Astrocyte (in vitro differentiated cells and primary cell): ENCODE measurements at regions not wholly inside any gene's neighbourhood (a gene's known extent, or its start where the extent isn't known, plus 50 kb on each side); places are given as distances from the start of the nearest gene placed in this dataset.
A peak's percentile ranks its signal among the peaks of the same experiment; 100 is the strongest.

Source experiments
- DNase-seq: peaks from one replicate; pipeline ENCODE4 v3.0.0-alpha.2; 2010; ENCODE audit warnings: low read depth
- FAIRE-seq: peaks from 2 replicates; lab custom pipeline; 2011; peaks lifted over from hg19 to GRCh38; lab: Jason Lieb, UNC
- H2AFZ ChIP-seq: 2 replicates; pipeline ENCODE4 v1.6.0; 2012; ENCODE audit warnings: low read depth, low read length, inconsistent platforms
- H3K27ac ChIP-seq: 2 replicates; pipeline ENCODE4 v1.5.1; 2011; ENCODE audit warnings: low read depth, low read length, inconsistent platforms
- H3K27me3 ChIP-seq: 2 replicates; pipeline ENCODE4 v1.6.0; 2011; ENCODE audit warnings: low read length, inconsistent platforms; ENCODE audit not compliant: insufficient read depth
- H3K36me3 ChIP-seq: 2 replicates; pipeline ENCODE4 v1.5.1; 2011; ENCODE audit warnings: low read length, inconsistent platforms; ENCODE audit not compliant: insufficient read depth
- H3K4me1 ChIP-seq: 2 replicates; pipeline ENCODE4 v1.5.1; 2011; ENCODE audit warnings: low read length, inconsistent platforms; ENCODE audit not compliant: insufficient read depth
- H3K4me2 ChIP-seq: 2 replicates; pipeline ENCODE4 v1.6.0; 2012; ENCODE audit warnings: low read length, inconsistent platforms
- H3K4me3 ChIP-seq: 2 replicates; pipeline ENCODE4 v1.5.1; 2011; ENCODE audit warnings: low read depth, mild to moderate bottlenecking, low read length, inconsistent platforms; ENCODE audit not compliant: insufficient read depth
- H3K79me2 ChIP-seq: 2 replicates; pipeline ENCODE4 v1.6.0; 2012; ENCODE audit warnings: mild to moderate bottlenecking, low read length, inconsistent platforms; ENCODE audit not compliant: insufficient read depth
- H3K9ac ChIP-seq: 2 replicates; pipeline ENCODE4 v1.6.0; 2012; ENCODE audit warnings: mild to moderate bottlenecking, low read length, inconsistent platforms
- H3K9me3 ChIP-seq: 2 replicates; pipeline ENCODE4 v1.5.1; 2012; ENCODE audit warnings: low read depth, mild to moderate bottlenecking, low read length, inconsistent platforms; ENCODE audit not compliant: insufficient read depth
- H4K20me1 ChIP-seq: 2 replicates; pipeline ENCODE4 v1.6.0; 2012; ENCODE audit warnings: low read length, inconsistent platforms; ENCODE audit not compliant: insufficient read depth
- H3K27ac Mint-ChIP-seq: one replicate; pipeline ENCODE4 v1.8.0; 2021; ENCODE audit warnings: mild to moderate bottlenecking, mixed read lengths; ENCODE audit not compliant: unreplicated experiment
- H3K27me3 Mint-ChIP-seq: one replicate; pipeline ENCODE4 v1.8.0; 2021; ENCODE audit warnings: low read depth, mixed read lengths; ENCODE audit not compliant: unreplicated experiment
- H3K36me3 Mint-ChIP-seq: one replicate; pipeline ENCODE4 v1.8.0; 2021; ENCODE audit warnings: low read depth, mixed read lengths; ENCODE audit not compliant: unreplicated experiment
- H3K4me1 Mint-ChIP-seq: one replicate; pipeline ENCODE4 v1.8.0; 2021; ENCODE audit warnings: low read depth, mixed read lengths; ENCODE audit not compliant: unreplicated experiment
- H3K4me3 Mint-ChIP-seq: one replicate; pipeline ENCODE4 v1.8.0; 2021; ENCODE audit warnings: mild to moderate bottlenecking, moderate library complexity, mixed read lengths; ENCODE audit not compliant: unreplicated experiment
- H3K9me3 Mint-ChIP-seq: one replicate; pipeline ENCODE4 v1.8.0; 2021; ENCODE audit warnings: mild to moderate bottlenecking, mixed read lengths; ENCODE audit not compliant: unreplicated experiment
- EZH2 ChIP-seq: IDR thresholded peaks from 2 replicates; pipeline ENCODE4 v1.6.1; 2012; ENCODE audit warnings: mild to moderate bottlenecking, low read length, inconsistent platforms; ENCODE audit not compliant: insufficient read depth
- TF ChIP-seq, protein P1 (sequence below): IDR thresholded peaks from 2 replicates; pipeline ENCODE4 v1.5.1; 2011; ENCODE audit warnings: low read depth, mild to moderate bottlenecking, inconsistent platforms, low read length, moderate library complexity; ENCODE audit not compliant: insufficient read depth

DNA sequence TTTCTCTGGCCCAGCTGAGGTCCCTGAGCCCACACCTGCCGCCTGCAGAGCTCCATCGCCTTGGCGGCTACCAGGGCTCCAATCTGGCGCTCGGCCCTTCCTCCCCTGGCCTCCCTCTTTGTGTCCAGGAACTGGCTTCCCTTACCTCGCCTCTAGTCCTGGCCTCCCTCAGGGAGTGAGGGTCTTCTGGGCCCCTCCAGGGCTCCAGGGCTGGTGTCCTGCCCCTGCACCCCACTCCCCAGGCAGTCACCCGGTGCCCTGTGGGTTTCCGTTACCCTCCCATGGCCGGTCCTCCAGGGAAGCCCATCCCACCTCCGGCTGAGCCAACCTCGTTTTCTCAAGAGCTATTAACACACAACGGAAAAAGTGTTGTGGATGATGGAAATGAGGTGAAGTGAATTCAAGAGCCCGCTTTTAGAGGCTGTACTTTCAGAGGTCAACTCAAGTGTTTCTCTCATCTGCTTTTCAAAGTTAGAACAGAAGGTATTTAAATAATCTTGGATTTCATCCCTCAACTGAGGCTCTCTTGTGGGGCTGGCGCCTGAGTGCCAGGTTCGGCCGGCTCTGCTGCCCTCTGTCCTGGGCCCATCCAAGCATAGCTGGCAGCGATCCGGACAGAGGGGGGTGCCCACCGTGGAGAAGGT, 131.9 kb downstream of the ASB1 start:
- DNase-seq (no peak), FAIRE-seq (no peak)
- TF ChIP-seq, protein P1, sequence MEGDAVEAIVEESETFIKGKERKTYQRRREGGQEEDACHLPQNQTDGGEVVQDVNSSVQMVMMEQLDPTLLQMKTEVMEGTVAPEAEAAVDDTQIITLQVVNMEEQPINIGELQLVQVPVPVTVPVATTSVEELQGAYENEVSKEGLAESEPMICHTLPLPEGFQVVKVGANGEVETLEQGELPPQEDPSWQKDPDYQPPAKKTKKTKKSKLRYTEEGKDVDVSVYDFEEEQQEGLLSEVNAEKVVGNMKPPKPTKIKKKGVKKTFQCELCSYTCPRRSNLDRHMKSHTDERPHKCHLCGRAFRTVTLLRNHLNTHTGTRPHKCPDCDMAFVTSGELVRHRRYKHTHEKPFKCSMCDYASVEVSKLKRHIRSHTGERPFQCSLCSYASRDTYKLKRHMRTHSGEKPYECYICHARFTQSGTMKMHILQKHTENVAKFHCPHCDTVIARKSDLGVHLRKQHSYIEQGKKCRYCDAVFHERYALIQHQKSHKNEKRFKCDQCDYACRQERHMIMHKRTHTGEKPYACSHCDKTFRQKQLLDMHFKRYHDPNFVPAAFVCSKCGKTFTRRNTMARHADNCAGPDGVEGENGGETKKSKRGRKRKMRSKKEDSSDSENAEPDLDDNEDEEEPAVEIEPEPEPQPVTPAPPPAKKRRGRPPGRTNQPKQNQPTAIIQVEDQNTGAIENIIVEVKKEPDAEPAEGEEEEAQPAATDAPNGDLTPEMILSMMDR = no peak
- TF ChIP-seq EZH2 = no peak
- Histone ChIP-seq H3K4me2 (no peak overlapping the region), H3K27me3 (no peaks in the 10 kb centered on the region), H3K79me2 (no peaks in the 10 kb centered on the region), H3K9ac (no peak overlapping the region), H3K36me3 (no peaks in the 10 kb centered on the region), H3K27ac (no peak overlapping the region), H3K4me1 (no peaks in the 10 kb centered on the region), H3K4me3 (no peak overlapping the region), H3K9me3 (no peaks in the 10 kb centered on the region), H4K20me1 (no peaks in the 10 kb centered on the region), H2AFZ (no peak overlapping the region)
- Mint-ChIP-seq H3K27me3 (peaks cover 28% of the 10 kb centered on the region), H3K27ac (no peak overlapping the region), H3K9me3 (no peaks in the 10 kb centered on the region), H3K36me3 (peaks cover 1% of the 10 kb centered on the region), H3K4me1 (no peaks in the 10 kb centered on the region), H3K4me3 (no peak overlapping the region)

DNA sequence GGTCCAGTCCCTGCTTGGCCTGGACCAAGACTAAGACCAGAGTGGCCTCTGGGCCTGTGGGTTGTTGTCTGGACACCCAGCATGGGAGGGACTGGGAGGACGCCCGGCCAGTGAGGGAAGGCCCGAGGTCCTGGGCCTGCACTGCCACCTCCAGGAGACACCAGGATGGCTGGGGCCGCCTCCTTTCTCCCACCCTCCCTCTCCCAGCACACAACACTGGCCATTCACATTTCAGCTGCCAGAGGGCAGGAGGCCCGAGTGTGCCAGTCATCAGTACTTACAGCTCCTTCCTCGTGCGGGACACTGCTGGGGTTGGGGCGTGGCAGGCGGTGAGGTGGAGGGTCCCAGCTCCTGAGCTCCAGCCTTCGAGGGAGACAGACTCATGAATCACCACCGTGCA, 133.5 kb downstream of the ASB1 start:
- TF ChIP-seq, protein P1 = no peak
- no peak for TF ChIP-seq EZH2
- no peak overlapping the region for H2AFZ ChIP-seq
- H3K27me3 Mint-ChIP-seq = peaks cover 37% of the 10 kb centered on the region
- H3K4me1 Mint-ChIP-seq = no peaks in the 10 kb centered on the region
- no peaks in the 10 kb centered on the region for H3K4me1 ChIP-seq
- H3K36me3 ChIP-seq = no peaks in the 10 kb centered on the region
- no peaks in the 10 kb centered on the region for H4K20me1 ChIP-seq
- H3K27me3 ChIP-seq = no peaks in the 10 kb centered on the region
- DNase-seq = no peak
- H3K9me3 ChIP-seq = no peaks in the 10 kb centered on the region
- H3K9me3 Mint-ChIP-seq = no peaks in the 10 kb centered on the region
- no peak for FAIRE-seq
- no peak overlapping the region for H3K4me2 ChIP-seq
- H3K9ac ChIP-seq = no peak overlapping the region
- H3K4me3 Mint-ChIP-seq = no peak overlapping the region
- H3K4me3 ChIP-seq = no peak overlapping the region
- no peak overlapping the region for H3K27ac Mint-ChIP-seq
- no peaks in the 10 kb centered on the region for H3K79me2 ChIP-seq
- H3K27ac ChIP-seq = no peak overlapping the region
- peaks cover 1% of the 10 kb centered on the region for H3K36me3 Mint-ChIP-seq

DNA sequence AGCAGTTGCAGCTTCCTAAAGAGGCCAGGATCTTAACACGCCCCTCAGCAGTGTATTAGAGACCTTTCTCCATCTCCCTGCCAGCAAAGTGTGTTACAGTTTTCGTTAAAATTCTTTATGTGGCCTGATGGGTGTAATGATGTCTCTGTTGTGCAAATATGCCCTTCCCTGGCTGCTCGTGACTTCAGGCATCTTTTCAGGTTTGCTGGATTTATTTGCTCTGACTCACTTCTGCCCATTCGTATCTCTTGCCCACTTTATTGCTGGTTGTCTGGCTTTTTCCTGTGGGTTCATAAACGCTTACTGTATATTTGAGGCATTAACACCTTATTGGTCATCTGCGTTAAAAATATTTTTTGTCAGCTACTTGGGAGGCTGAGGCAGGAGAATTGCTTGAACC, 134.5 kb downstream of the ASB1 start:
- H3K4me3 Mint-ChIP-seq = no peak overlapping the region
- TF ChIP-seq, protein P1 = no peak
- no peak for TF ChIP-seq EZH2

More for the DNA sequence above, 134.5 kb downstream of the ASB1 start:
- H3K9me3 Mint-ChIP-seq = no peaks in the 10 kb centered on the region
- H3K4me1 Mint-ChIP-seq = no peaks in the 10 kb centered on the region
- H3K4me3 ChIP-seq = no peak overlapping the region
- H3K36me3 ChIP-seq = no peaks in the 10 kb centered on the region
- H3K27ac Mint-ChIP-seq = no peak overlapping the region
- no peaks in the 10 kb centered on the region for H3K4me1 ChIP-seq
- no peaks in the 10 kb centered on the region for H4K20me1 ChIP-seq
- H3K79me2 ChIP-seq = no peaks in the 10 kb centered on the region
- H3K27me3 ChIP-seq = no peaks in the 10 kb centered on the region
- H3K27me3 Mint-ChIP-seq = peaks cover 34% of the 10 kb centered on the region
- DNase-seq (peak; percentile 3), FAIRE-seq (no peak)
- H3K36me3 Mint-ChIP-seq = peaks cover 1% of the 10 kb centered on the region
- H3K27ac ChIP-seq = no peak overlapping the region
- H3K9ac ChIP-seq = no peak overlapping the region
- no peak overlapping the region for H2AFZ ChIP-seq
- no peaks in the 10 kb centered on the region for H3K9me3 ChIP-seq
- no peak overlapping the region for H3K4me2 ChIP-seq
